Upper lobe of left lung (tissue), 6 donors: ENCODE measurements at regions not wholly inside any gene's neighbourhood (a gene's known extent, or its start where the extent isn't known, plus 50 kb on each side); places are given as distances from the start of the nearest gene placed in this dataset.
A peak's percentile ranks its signal among the peaks of the same experiment; 100 is the strongest.

Experiments used
- ATAC-seq, 2 donors: fragments of 200-7000 bp; cut with Tn5 transposase; one replicate each; pipeline ENCODE4 v1.9.1; 2022; ENCODE audit warnings: mild to moderate bottlenecking in 2 of 2, moderate library complexity in 2 of 2; ENCODE audit not compliant: low FRiP score in 2 of 2
- DNase-seq, 2 donors: peaks; one replicate each; pipeline ENCODE4 v3.0.0-alpha.2; 2019 to 2020
- H3K27ac ChIP-seq, 4 donors: fragments of 200-600 bp; sonication (generic); one replicate each; pipeline ENCODE4 v1.5.1; 2016 to 2019
- H3K27me3 ChIP-seq, 4 donors: fragments of 200-600 bp; sonication (generic); one replicate each; pipeline ENCODE4 v1.5.1; 2017 to 2019
- H3K36me3 ChIP-seq, 4 donors: fragments of 200-600 bp; sonication (generic); one replicate each; pipeline ENCODE4 v1.5.1; 2016 to 2019
- H3K4me1 ChIP-seq, 4 donors: fragments of 200-600 bp; sonication (generic); one replicate each; pipeline ENCODE4 v1.5.1; 2018 to 2019
- H3K4me3 ChIP-seq, 4 donors: fragments of 200-600 bp; sonication (generic); one replicate each; pipeline ENCODE4 v1.5.1; 2017 to 2019; ENCODE audit warnings: mild to moderate bottlenecking in 2 of 4, moderate library complexity in 1 of 4
- H3K9me3 ChIP-seq, 4 donors: fragments of 200-600 bp; sonication (generic); one replicate each; pipeline ENCODE4 v1.5.1; 2018 to 2019
- EP300 ChIP-seq, 4 donors: sonication (generic); formaldehyde crosslinking; IDR thresholded peaks; one replicate each; pipeline ENCODE4 v1.5.1; 2017; ENCODE audit warnings: antibody characterized with exemption in 4 of 4, control low read depth in 2 of 4
- POLR2A ChIP-seq, 4 donors: fragments of 450-650 bp; IDR thresholded peaks; one replicate each; pipeline ENCODE4 v1.5.1; 2016 to 2017; ENCODE audit warnings: antibody characterized with exemption in 4 of 4, mild to moderate bottlenecking in 2 of 4
- POLR2AphosphoS5 ChIP-seq, 2 donors: sonication (generic); formaldehyde crosslinking; IDR thresholded peaks; one replicate each; pipeline ENCODE4 v1.5.1; 2017; ENCODE audit warnings: antibody characterized with exemption in 2 of 2
- WGBS, 2 donors: methylation state at CpG; one replicate each; pipeline ENCODE4 v1.1.5; 2017 to 2018; 5-methylcytosine and 5-hydroxymethylcytosine counted together
- TF ChIP-seq, protein P1 (sequence below), 6 experiments: fragments of 450-650 bp in 4 of 6; fragments of 200-600 bp in 2 of 6; sonication (generic) in 2 of 6; IDR thresholded peaks; one replicate each; pipeline ENCODE4 v1.5.1; 2016 to 2019; ENCODE audit warnings: antibody characterized with exemption in 6 of 6
- donor health status: DM: no; HTN: no; CAD: no; lungs with moderate emphysema.
- donor health status: DM: no; HTN: yes; CAD: no; lungs with severe emphysema.

DNA sequence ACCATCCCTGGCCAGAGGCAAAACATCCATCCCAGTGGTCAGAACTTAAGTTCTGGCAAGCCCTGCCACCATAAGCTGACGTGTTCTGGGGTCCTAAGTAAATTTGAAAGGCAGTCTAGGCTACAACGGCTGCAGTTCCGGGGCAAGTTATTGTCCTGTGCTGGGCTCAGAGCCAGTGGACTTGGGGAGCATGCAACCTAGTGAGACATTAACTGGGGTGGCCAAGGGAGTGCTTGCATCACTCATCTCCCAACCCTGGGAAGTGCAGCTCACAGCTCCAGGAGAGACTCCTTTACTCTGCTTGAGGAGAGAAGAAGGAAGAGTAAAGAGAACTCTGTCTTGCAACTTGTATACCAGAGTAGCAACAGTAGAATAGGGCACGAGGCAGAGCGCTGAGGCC lies 425.4 kb upstream of the PITX2 start:
- 77 to 90% methylated on average over 5 of the region's 5 CpGs for WGBS, 2 donors
- DNase-seq = no peak

DNA sequence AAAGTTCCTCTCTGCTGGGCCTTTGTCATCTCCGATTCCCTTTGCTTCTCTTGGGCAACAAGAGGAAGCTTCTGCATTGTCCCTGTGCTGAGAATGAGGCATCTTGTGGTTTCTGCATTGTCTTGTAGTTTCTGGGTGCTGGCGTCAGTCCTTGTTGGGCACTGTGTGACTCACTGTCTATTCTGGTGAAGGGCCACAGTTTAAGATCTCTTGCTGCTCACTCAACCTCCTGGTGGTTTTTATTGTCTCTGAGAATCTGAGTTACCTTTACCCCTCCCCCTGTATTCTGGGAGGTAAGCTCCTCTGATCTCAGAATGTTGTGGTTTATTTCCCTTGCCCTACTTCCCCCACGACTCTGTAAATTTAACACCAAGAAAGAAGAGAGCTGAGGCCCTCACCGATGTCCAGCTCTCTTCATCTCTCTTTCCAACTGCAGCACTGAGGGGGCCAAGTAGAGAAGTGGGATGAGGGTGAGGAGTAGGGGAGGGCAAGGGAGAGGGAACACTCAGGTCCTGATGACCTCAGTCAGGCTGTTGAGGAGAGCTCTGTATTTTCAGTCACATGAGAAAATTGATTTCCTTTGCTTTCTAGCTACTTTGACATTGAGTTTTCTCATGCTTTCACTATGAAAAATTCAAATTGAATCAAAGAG lies 441.6 kb upstream of the PITX2 start:
- DNase-seq (no peak), ATAC-seq (peak in 1 of 2 donors; percentile 59)
- no peaks in the 10 kb centered on the region for H3K4me1 ChIP-seq
- H3K27ac ChIP-seq = no peak overlapping the region
- TF ChIP-seq EP300 (IDR thresholded peaks at IDR 0.05) = no peak
- no peak for TF ChIP-seq POLR2A (IDR thresholded peaks at IDR 0.05)
- TF ChIP-seq, protein P1, sequence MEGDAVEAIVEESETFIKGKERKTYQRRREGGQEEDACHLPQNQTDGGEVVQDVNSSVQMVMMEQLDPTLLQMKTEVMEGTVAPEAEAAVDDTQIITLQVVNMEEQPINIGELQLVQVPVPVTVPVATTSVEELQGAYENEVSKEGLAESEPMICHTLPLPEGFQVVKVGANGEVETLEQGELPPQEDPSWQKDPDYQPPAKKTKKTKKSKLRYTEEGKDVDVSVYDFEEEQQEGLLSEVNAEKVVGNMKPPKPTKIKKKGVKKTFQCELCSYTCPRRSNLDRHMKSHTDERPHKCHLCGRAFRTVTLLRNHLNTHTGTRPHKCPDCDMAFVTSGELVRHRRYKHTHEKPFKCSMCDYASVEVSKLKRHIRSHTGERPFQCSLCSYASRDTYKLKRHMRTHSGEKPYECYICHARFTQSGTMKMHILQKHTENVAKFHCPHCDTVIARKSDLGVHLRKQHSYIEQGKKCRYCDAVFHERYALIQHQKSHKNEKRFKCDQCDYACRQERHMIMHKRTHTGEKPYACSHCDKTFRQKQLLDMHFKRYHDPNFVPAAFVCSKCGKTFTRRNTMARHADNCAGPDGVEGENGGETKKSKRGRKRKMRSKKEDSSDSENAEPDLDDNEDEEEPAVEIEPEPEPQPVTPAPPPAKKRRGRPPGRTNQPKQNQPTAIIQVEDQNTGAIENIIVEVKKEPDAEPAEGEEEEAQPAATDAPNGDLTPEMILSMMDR (IDR thresholded peaks at IDR 0.05) = no peak
- no peak for TF ChIP-seq POLR2AphosphoS5 (IDR thresholded peaks at IDR 0.05)
- WGBS, 2 donors = 76 to 81% methylated on average over 4 of the region's 4 CpGs
- no peaks in the 10 kb centered on the region for H3K36me3 ChIP-seq
- H3K4me3 ChIP-seq = no peak overlapping the region
- H3K9me3 ChIP-seq = no peaks in the 10 kb centered on the region
- no peaks in the 10 kb centered on the region for H3K27me3 ChIP-seq

More for the DNA sequence above, 425.4 kb upstream of the PITX2 start:
- Histone ChIP-seq H3K4me1 (no peaks in the 10 kb centered on the region), H3K9me3 (peaks cover 0 to 5% (median 0%) of the 10 kb centered on the region in 4 donors), H3K27me3 (no peaks in the 10 kb centered on the region), H3K4me3 (no peak overlapping the region), H3K27ac (no peak overlapping the region), H3K36me3 (no peaks in the 10 kb centered on the region)
- TF ChIP-seq, protein P1 (IDR thresholded peaks at IDR 0.05) = no peak
- TF ChIP-seq POLR2A (IDR thresholded peaks at IDR 0.05) (no peak), EP300 (IDR thresholded peaks at IDR 0.05) (no peak), POLR2AphosphoS5 (IDR thresholded peaks at IDR 0.05) (no peak)
- no peak for ATAC-seq

DNA sequence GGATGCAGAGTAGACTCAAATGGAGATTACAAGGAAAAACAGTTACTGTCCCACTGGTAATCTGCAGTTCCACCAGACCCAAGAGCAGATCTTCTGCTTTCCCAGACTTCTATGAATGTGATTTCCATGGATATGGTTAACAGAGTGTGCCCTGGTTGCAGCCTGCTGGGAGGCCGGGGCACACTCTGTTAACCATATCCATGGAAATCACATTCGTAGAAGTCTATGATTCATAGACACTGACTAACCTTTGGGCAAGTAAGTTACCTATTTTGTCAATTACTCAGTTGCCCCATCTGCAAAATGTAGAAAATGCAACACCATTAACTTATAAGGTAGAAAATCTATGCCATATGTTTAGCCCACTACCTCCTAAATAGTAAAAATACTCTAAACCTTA lies 443.1 kb upstream of the PITX2 start:
- no peak overlapping the region for H3K4me3 ChIP-seq
- no peaks in the 10 kb centered on the region for H3K4me1 ChIP-seq
- no peak for DNase-seq
- H3K27me3 ChIP-seq = no peaks in the 10 kb centered on the region
- 70 to 79% methylated on average over 2 of the region's 2 CpGs for WGBS, 2 donors
- TF ChIP-seq, protein P1 (IDR thresholded peaks at IDR 0.05) = no peak
- no peak for TF ChIP-seq EP300 (IDR thresholded peaks at IDR 0.05)
- TF ChIP-seq POLR2AphosphoS5 (IDR thresholded peaks at IDR 0.05) = no peak
- TF ChIP-seq POLR2A (IDR thresholded peaks at IDR 0.05) = no peak
- H3K27ac ChIP-seq = no peak overlapping the region
- no peak for ATAC-seq
- peaks cover 0 to 3% (median 0%) of the 10 kb centered on the region in 4 donors for H3K9me3 ChIP-seq
- H3K36me3 ChIP-seq = no peaks in the 10 kb centered on the region

DNA sequence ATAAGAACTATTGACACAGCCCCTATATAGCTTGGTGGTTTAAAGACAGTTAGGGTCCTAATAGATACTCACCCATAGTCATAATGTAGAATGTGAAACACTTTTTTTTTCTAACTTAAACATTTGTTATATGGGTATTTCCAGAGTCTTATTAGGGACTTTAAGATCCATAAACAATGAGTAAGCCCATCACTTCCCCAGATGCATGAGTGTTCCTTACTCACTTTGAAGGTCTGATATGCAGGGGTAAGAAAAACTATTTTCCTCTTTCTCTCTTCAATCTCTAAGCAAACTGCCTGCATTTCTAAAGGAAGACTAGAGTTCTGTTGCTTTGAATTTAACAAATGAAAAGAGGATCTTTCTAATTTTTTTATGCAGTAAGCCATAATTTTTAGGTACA lies 443.6 kb upstream of the PITX2 start:
- ATAC-seq = no peak

More for the DNA sequence above, 443.6 kb upstream of the PITX2 start:
- H3K36me3 ChIP-seq = no peaks in the 10 kb centered on the region
- H3K9me3 ChIP-seq = peaks cover 0 to 3% (median 0%) of the 10 kb centered on the region in 4 donors
- no peak for DNase-seq
- H3K4me3 ChIP-seq = no peak overlapping the region
- H3K27me3 ChIP-seq = no peaks in the 10 kb centered on the region
- H3K27ac ChIP-seq = no peak overlapping the region
- H3K4me1 ChIP-seq = no peaks in the 10 kb centered on the region
- TF ChIP-seq EP300 (IDR thresholded peaks at IDR 0.05) (no peak), POLR2A (IDR thresholded peaks at IDR 0.05) (no peak), POLR2AphosphoS5 (IDR thresholded peaks at IDR 0.05) (no peak)
- TF ChIP-seq, protein P1 (IDR thresholded peaks at IDR 0.05) = no peak
